Activated T-helper 2 cell treated with anti-CD3 and anti-CD28 coated beads, Interferon-gamma antibody, Interleukin-2, Interleukin-4, amounts not matched to agents 10 μg/mL and 5 μg/mL and 100 μg/mL, durations not matched to agents 14 hours and 24 hours and 36 hours (primary cell): ENCODE measurements at regions not wholly inside any gene's neighbourhood (a gene's known extent, or its start where the extent isn't known, plus 50 kb on each side); places are given as distances from the start of the nearest gene placed in this dataset.

Source experiments
- DNase-seq: peaks from one replicate; pipeline ENCODE4 v3.0.0; 2021; ENCODE audit warnings: low spot score
- H3K27ac Mint-ChIP-seq: one replicate; pipeline ENCODE4 v1.8.0; 2021; ENCODE audit warnings: mixed read lengths
- H3K27me3 Mint-ChIP-seq: one replicate; pipeline ENCODE4 v1.8.0; 2021; ENCODE audit warnings: low read depth, mixed read lengths
- H3K36me3 Mint-ChIP-seq: one replicate; pipeline ENCODE4 v1.8.0; 2021; ENCODE audit warnings: low read depth, mixed read lengths
- H3K4me1 Mint-ChIP-seq: one replicate; pipeline ENCODE4 v1.8.0; 2021; ENCODE audit warnings: low read depth, mixed read lengths
- H3K4me3 Mint-ChIP-seq: one replicate; pipeline ENCODE4 v1.8.0; 2021; ENCODE audit warnings: low read depth, mild to moderate bottlenecking, moderate library complexity, mixed read lengths
- H3K9me3 Mint-ChIP-seq: one replicate; pipeline ENCODE4 v1.8.0; 2021; ENCODE audit warnings: mixed read lengths
- intact Hi-C: fragments of 100-400 bp; cut with micrococcal nuclease; formaldehyde crosslinking; loops from one replicate; pipeline ENCODE4 v1.15.1; 2023

DNA sequence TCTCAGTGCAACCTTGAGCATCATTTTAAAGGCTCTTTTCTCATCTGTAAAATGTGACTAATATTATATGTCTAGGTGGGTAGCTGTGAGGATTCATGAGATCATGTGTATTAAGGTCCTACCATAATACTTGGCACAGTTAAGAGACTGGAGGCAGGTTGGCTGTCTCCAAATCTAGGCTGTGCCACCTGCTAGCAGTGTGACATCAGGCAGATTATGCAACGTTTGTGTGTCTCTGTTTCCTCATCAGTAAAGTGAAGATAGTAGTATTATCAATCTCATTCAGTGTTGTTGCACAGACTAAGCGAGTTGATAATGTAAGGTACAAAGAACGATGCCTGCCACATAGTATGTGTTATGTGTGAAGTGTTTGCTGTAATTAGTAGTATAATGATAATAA, 227.4 kb downstream of the SAMD5 start:
- no peaks in the 10 kb centered on the region for H3K36me3 Mint-ChIP-seq
- intact Hi-C loops, result no loop called here
- no peak overlapping the region for H3K27ac Mint-ChIP-seq
- H3K4me1 Mint-ChIP-seq, result no peaks in the 10 kb centered on the region
- no peak overlapping the region for H3K4me3 Mint-ChIP-seq
- no peak for DNase-seq
- H3K27me3 Mint-ChIP-seq, result peaks cover 3% of the 10 kb centered on the region
- H3K9me3 Mint-ChIP-seq, result no peaks in the 10 kb centered on the region

DNA sequence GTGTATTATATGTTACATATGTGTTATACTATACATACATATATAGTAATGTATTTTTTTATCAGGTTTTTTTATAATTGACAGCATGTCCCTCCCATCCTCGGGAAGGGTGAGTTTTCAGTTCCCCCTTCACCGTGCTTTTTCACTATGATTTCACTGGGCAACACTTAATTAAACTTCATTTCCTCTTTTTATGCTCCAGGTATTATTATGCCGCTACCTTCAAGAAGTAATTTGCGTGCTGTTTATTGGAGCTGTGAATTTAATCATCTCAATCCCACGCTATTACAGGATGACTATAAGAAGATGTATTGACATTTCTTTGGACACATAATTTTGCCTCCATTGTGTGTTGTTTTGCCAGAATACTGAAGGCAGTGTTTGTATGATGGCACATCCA, 228.6 kb downstream of the SAMD5 start:
- H3K27me3 Mint-ChIP-seq, result peaks cover 3% of the 10 kb centered on the region
- no peaks in the 10 kb centered on the region for H3K4me1 Mint-ChIP-seq
- no peak overlapping the region for H3K4me3 Mint-ChIP-seq
- no peak for DNase-seq
- no peak overlapping the region for H3K27ac Mint-ChIP-seq
- no peaks in the 10 kb centered on the region for H3K9me3 Mint-ChIP-seq
- intact Hi-C loops, result no loop called here
- no peaks in the 10 kb centered on the region for H3K36me3 Mint-ChIP-seq

DNA sequence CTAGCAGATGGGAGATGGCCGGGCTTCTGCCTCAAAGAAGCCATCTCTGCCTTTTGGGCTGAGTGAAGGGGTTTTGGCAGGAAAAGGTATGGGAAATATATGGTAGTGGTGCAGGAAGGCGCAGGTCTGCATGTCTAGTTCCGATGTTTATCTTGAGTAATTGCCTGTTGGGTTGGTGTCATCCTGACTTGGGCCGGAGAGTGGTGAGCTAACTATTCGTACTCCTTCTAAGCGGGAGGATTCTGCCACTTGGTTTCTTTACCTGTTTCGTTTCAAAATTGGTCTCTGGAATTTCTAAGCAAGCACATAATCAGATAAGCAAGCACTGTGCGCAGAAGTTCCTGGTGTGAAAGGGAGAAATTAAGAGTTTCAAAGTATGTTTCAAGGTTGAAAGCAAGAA, 229.6 kb downstream of the SAMD5 start:
- Mint-ChIP-seq H3K36me3 (no peaks in the 10 kb centered on the region), H3K27ac (no peak overlapping the region), H3K4me3 (no peak overlapping the region), H3K4me1 (no peaks in the 10 kb centered on the region), H3K9me3 (no peaks in the 10 kb centered on the region), H3K27me3 (peaks cover 3% of the 10 kb centered on the region)
- intact Hi-C loops, result no loop called here
- DNase-seq, result no peak

DNA sequence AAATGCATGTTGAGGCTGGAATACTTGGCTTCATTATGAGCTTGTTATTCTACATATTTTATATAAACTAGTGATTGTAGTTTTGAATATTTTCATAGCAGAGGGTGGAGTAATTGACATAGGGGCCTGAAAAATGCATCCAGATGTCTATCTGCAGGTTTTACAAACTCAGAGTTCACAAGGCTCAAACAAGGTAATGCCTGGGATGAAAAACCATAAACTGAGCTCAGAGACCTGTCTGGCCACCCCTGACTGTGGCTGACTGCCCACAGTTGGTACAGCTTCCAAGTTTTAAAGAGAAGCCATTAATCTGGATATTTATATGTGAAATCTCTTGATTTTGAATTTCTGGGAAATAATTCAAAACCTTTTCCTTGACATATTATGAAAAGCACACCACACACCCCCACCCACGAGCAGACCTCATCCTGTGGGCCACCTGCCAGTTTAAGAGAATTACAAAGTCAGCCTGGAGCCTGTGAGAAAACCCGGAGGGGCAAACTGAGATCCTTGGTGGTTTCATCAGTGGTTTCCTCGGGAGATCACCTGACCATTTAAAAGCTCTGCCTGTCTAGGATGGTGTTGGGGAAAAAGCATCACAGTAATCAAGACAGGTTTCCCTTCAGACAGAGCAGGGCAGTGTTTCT, 230.1 kb downstream of the SAMD5 start:
- DNase-seq, result no peak
- H3K27me3 Mint-ChIP-seq, result peaks cover 3% of the 10 kb centered on the region
- no peaks in the 10 kb centered on the region for H3K9me3 Mint-ChIP-seq
- no peaks in the 10 kb centered on the region for H3K4me1 Mint-ChIP-seq
- H3K4me3 Mint-ChIP-seq, result no peak overlapping the region
- H3K27ac Mint-ChIP-seq, result no peak overlapping the region
- intact Hi-C loops, result no loop called here
- H3K36me3 Mint-ChIP-seq, result no peaks in the 10 kb centered on the region

DNA sequence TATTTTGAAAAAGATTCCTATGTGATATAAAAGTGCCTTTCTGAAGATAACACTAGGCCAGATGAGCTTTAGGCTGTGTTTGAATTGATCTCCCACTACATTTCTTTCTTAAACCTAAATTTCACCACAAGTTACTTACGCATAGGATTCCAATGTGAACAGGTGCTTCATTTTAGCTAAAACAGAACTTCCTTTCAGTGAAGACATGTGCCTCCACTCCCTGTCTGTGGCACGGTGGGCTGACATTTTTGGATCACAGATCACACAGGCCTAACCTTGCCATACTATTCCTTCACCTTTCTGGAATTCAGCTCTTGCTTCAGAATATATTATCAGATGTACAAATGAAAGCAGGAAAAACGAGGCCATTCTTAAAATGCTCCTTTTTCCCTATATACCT, 231.8 kb downstream of the SAMD5 start:
- H3K36me3 Mint-ChIP-seq, result no peaks in the 10 kb centered on the region
- no peaks in the 10 kb centered on the region for H3K9me3 Mint-ChIP-seq
- H3K27ac Mint-ChIP-seq, result no peak overlapping the region
- intact Hi-C loops, result no loop called here
- peaks cover 3% of the 10 kb centered on the region for H3K27me3 Mint-ChIP-seq
- no peak for DNase-seq
- H3K4me1 Mint-ChIP-seq, result no peaks in the 10 kb centered on the region
- no peak overlapping the region for H3K4me3 Mint-ChIP-seq

DNA sequence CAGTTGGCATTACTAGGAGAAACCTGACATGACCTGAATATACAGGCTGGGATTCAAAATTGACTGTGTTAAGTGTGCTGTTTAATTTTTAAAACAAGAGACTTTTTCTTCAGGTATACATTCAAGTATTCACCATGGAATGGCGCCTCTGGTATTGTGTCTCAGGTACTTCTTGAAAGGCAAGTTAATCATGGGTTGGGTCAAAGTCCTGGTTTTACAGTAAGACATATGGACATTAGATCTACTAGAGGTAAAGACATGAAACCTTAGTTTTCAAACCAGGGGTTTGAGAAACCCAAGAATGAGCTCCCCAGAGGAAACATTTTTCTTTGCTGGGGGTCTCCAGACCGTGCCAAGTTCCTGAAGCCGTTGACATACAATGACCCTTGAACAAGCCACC, 232.4 kb downstream of the SAMD5 start:
- Mint-ChIP-seq H3K9me3 (no peaks in the 10 kb centered on the region), H3K4me3 (no peak overlapping the region), H3K4me1 (no peaks in the 10 kb centered on the region), H3K27ac (no peak overlapping the region), H3K36me3 (no peaks in the 10 kb centered on the region), H3K27me3 (peaks cover 3% of the 10 kb centered on the region)
- intact Hi-C loops, result no loop called here
- no peak for DNase-seq

DNA sequence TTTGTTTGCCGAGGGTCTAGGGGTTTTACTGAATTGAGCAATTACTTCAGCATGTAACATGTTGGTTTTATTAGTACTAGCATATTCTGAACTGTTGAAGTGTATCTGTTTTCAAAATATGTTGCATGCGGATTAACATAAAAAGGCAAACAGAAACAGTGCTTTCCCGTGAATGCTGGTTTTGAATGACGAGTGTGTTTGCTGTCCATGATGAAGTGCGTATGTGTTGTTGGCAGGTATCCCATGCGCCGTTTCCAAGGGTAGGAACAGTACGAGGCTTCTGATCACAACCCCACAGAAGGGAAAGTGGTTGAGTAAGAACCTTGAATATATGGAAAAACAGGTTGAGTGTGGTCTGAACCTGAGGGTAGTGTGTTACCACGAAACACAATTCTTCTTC, 232.9 kb downstream of the SAMD5 start:
- no peaks in the 10 kb centered on the region for H3K36me3 Mint-ChIP-seq
- no peak overlapping the region for H3K27ac Mint-ChIP-seq
- H3K4me3 Mint-ChIP-seq, result no peak overlapping the region
- no peaks in the 10 kb centered on the region for H3K4me1 Mint-ChIP-seq
- DNase-seq, result no peak
- intact Hi-C loops, result no loop called here
- no peaks in the 10 kb centered on the region for H3K9me3 Mint-ChIP-seq
- peaks cover 3% of the 10 kb centered on the region for H3K27me3 Mint-ChIP-seq

DNA sequence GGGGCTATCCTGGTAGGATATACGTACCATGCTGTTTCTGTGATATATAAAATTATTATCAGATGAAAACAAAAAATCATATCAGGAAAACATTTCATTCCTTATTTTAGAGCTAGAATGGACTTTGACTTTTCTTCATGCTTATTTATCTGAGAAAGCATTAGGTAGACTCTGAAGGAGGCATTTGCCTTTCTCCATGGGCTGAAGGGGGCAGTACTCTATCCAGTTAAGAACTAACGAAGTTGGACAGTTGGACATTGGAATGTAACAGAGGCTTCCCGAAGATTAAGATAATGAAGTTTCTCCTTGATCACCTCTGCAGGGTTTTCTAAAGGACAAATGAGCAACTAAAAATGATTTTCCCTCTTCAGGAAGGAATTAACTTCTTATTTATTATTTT, 233.9 kb downstream of the SAMD5 start:
- H3K4me1 Mint-ChIP-seq, result no peaks in the 10 kb centered on the region
- intact Hi-C loops, result no loop called here

DNA sequence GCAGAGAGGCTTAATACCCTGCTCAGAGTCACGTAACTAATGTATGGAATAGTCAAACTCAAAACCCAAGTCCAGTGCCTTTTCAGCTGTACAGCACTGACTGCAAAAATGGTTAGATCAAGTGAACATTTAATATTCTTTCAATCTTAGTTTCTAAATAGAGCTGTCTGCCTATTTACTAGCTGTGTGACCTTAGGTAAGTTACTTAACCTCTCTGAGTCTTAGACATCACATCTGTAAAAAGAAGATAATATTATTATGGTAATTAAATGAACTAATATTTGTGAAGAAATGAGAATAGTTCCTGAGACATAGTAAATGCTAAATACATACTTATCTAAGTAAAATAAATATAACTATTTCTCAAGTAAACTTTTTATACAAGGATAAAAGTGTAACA, 235.5 kb downstream of the SAMD5 start:
- no peak for DNase-seq
- Mint-ChIP-seq H3K27ac (no peak overlapping the region), H3K9me3 (no peaks in the 10 kb centered on the region), H3K4me1 (no peaks in the 10 kb centered on the region), H3K27me3 (no peaks in the 10 kb centered on the region), H3K4me3 (no peak overlapping the region), H3K36me3 (no peaks in the 10 kb centered on the region)
- intact Hi-C loops, result no loop called here

More for the DNA sequence above, 233.9 kb downstream of the SAMD5 start:
- Mint-ChIP-seq H3K9me3 (no peaks in the 10 kb centered on the region), H3K27me3 (peaks cover 3% of the 10 kb centered on the region), H3K4me3 (no peak overlapping the region), H3K27ac (no peak overlapping the region), H3K36me3 (no peaks in the 10 kb centered on the region)
- DNase-seq, result no peak

DNA sequence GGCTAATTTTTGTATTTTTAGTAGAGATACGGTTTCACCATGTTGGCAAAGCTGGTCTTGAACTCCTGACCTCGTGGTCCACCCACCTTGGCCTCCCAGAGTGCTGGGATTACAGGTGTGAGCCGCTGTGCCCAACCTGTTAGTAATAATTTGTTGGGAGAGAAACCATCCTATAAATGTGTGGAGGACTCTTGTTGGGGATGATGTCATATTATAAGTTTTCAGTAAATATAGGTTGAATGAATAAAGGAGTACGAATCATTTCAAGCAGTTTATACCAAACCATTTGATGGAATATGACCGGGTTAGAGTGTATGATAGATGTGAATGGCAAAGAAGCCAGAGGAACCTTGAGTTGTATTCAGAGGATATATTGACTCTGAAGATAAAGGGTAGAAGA, 240.8 kb downstream of the SAMD5 start:
- no peak overlapping the region for H3K27ac Mint-ChIP-seq
- H3K4me3 Mint-ChIP-seq, result no peak overlapping the region
- no peaks in the 10 kb centered on the region for H3K9me3 Mint-ChIP-seq
- no peaks in the 10 kb centered on the region for H3K27me3 Mint-ChIP-seq
- DNase-seq, result no peak
- H3K4me1 Mint-ChIP-seq, result no peaks in the 10 kb centered on the region
- no peaks in the 10 kb centered on the region for H3K36me3 Mint-ChIP-seq
- intact Hi-C loops, result no loop called here

DNA sequence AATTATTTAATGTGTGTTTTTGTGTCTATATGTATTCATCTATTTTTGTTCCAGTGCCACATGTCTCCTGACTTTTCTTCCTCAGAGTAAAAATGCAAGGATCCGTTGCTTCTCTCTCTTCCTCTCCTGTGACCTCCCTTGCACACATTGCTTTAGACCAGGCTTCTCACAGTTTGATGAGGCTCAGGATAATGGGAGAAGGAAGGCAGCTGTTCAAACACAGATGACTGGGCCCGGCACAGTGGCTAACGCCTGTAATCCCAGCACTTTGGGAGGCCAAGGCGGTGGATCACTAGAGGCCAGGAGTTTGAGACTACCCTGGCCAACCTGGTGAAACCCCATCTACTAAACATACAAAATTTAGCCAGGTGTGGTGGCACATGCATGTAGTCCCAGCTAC, 241.9 kb downstream of the SAMD5 start:
- H3K27me3 Mint-ChIP-seq, result no peaks in the 10 kb centered on the region
- H3K4me3 Mint-ChIP-seq, result no peak overlapping the region
- H3K9me3 Mint-ChIP-seq, result no peaks in the 10 kb centered on the region
- no peak overlapping the region for H3K27ac Mint-ChIP-seq
- DNase-seq, result no peak
- intact Hi-C loops, result loop anchor here (2.0 kb wide), 1 partner anchor 14 kb away; no protein-coding TSS in a partner anchor
- H3K4me1 Mint-ChIP-seq, result no peaks in the 10 kb centered on the region
- no peaks in the 10 kb centered on the region for H3K36me3 Mint-ChIP-seq

DNA sequence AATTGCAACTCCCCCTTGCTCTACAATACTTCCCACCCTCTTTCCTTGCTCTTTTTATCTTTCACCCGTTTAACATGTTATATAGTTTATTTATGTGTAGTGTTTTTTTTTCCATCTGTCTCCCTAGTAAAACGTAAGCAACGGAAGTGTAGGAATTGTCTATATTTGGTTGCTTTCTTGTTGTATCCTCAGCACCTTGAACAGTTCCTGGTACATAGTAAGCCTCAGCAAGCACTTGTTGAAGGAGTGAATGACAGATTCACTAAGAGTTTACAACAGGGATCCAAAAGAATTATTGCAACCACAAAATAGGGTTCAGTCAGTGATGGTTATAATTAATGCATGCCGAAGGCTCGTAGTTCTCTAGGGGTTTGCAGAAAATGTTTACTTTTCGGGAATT, 242.7 kb downstream of the SAMD5 start:
- no peak overlapping the region for H3K4me3 Mint-ChIP-seq
- DNase-seq, result no peak
- no peaks in the 10 kb centered on the region for H3K27me3 Mint-ChIP-seq
- H3K27ac Mint-ChIP-seq, result no peak overlapping the region
- intact Hi-C loops, result loop anchor here (2.0 kb wide), 1 partner anchor 14 kb away; no protein-coding TSS in a partner anchor
- H3K9me3 Mint-ChIP-seq, result no peaks in the 10 kb centered on the region
- H3K36me3 Mint-ChIP-seq, result no peaks in the 10 kb centered on the region
- no peaks in the 10 kb centered on the region for H3K4me1 Mint-ChIP-seq

DNA sequence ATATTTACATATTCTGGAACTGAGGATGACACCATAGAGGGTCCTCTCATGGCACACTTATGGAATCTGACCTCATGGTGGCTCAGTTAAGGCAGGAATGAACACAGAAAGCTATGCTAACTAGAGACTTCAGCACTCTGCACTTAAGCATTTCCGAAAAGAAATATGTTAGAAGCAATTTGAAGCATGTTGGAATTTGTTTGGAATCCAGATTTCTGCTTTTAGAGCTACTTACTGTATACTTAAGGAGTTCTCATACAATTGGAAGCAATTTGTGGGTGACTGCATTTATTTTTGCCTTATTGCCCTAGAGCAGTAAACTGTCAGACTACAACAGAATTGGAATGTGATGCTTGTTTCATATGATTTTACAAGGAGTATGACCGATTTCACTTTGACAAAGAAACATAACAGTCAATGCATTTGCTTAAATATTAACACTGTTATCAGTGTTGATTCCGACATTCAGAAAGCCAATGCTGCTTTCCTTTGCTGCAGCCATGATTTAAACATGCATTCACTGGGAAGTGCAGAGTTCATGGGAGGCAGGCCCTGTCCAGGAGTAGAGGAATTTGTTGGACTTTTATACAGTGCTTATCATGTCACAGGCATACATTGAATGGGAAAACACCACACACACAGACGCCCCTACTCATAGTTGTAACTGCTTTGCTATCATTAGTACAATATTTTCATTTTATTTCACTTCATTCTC, 244.4 kb downstream of the SAMD5 start:
- H3K4me3 Mint-ChIP-seq, result no peak overlapping the region
- no peak for DNase-seq
- H3K27ac Mint-ChIP-seq, result no peak overlapping the region
- no peaks in the 10 kb centered on the region for H3K36me3 Mint-ChIP-seq
- H3K4me1 Mint-ChIP-seq, result no peaks in the 10 kb centered on the region
- intact Hi-C loops, result no loop called here
- H3K9me3 Mint-ChIP-seq, result no peaks in the 10 kb centered on the region
- no peaks in the 10 kb centered on the region for H3K27me3 Mint-ChIP-seq
